Medulla oblongata (tissue), 1 donor: ENCODE measurements at regions not wholly inside any gene's neighbourhood (a gene's known extent, or its start where the extent isn't known, plus 50 kb on each side); places are given as distances from the start of the nearest gene placed in this dataset.

Experiments used
- DNase-seq: peaks from one replicate; pipeline ENCODE4 v3.0.0-alpha.2; 2015; ENCODE audit errors: extremely low spot score

DNA sequence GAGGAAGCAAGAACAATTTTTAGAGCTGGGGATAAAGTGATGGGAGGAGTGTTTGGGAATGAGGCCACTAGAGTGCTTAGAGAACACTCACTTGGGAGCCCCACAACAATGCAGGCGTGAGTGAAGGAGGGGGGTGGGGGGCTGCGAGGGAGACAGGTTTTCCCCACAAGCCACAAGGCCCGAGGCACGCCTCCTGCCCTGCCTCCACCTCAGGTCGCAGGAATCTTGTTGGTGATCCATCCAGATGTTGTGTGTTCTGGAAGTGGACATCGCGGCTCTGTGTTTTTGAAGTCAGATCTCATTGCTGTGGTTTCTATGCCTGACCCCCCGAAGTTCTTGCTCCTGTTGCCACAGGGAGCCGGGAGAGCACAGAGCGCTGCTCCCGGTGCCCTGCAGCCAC is 178.0 kb upstream of the BMPER start:
- no peak for DNase-seq

DNA sequence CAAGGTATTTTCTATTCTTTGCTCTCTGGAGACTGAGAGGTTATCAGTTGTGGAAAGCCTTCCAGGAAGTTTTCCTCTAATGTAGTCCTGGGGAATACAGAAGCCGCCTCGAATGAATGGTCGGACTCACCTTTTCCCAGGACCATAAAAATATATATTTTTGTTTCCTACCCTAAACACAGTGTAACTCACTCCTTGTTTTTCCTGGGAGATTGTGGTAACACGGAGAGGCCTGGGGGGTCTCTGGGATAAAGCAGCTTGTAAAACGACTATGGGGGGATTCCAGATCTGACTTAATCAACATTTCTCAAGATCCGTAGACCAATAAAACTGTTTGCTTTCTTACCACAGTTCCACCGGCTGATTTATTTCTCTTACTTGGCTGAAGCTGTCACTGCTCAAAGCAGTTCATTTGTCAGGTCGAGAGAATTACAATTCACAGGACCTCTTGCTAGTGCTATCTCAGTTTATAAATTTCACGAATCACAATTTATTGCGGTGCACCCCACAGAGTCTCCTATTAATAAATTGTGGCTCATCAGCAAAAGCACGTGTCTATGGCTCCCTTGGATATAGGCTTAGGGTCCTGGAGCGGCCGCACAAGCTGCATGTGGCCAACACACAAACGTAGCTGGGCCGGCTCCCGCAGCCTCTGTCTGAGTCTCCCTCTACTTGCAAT is 176.3 kb upstream of the BMPER start:
- DNase-seq = no peak

DNA sequence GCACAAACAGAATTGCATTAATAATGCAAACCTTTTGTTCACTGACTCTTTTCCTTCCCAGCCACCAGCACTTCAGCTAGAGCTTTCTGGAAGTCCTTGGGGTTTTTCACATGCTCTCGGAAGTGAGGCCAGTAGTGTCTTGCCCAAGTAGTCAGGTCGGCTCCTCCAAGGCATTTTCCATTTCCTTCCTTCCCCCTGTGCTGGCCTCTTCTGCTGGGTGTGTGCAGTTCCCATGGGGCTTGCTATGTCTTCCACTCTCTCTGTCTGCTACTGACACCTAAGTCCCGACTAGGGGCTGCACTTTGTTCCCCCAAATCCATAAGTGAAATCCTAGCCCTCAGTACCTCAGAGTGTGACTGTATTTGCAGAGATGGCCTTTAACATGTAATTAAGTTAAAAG is 175.6 kb upstream of the BMPER start:
- DNase-seq = no peak

DNA sequence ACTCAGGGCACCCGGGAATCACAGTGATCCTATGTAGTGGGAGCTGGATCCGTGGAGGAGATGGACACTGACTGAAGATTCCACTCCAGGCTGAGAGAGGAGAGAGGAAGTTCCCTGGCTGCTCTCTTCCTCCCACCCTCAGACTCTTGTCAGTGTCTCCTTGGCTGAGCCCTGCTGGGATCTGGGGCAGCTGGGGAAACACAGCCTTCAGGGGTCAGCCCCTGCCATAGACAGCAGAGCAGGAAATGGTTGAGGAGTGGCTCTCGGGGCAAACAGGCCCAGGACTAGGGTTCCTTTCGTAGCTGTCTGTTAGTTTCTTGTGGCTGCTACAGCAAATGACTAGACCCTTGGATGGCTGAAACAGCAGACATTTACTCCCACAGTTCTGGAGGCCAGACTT is 174.4 kb upstream of the BMPER start:
- no peak for DNase-seq

DNA sequence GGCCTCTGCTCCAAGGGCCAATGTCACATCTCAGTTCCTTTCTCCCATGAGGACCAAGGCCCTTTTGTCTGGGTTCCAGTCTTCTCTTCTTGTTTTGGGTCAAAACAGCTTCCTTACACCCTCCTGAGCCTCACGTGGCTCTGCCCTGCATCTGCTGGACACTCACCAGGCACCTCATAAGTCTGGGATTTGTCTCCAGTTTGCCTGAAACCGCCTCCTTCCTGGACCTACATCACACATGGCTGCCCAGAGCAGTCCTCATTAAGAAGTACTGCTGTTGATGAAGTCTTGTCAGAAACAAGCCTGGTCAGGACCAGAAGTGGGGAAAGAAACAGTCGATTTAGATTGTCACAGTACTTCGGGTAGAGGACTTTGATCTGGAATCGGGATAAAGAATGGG is 173.4 kb upstream of the BMPER start:
- no peak for DNase-seq

DNA sequence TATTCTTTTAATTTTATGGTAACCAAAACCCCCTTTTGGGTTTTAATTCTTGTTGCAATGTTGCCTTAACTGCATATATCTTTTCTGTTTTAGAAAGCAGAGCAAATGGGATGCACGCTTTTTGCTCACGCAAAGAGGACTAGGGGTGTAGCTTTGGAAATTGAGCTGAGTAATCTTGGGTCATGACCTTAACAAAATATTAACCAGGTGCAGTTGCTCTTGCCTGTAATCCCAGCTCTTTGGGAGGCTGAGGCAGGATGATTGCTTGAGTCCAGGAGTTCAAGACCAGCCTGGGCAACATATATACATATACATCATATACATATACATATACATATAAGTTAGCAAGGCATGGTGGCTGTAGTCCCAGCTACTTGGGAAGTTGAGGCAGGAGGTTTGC is 172.9 kb upstream of the BMPER start:
- no peak for DNase-seq

DNA sequence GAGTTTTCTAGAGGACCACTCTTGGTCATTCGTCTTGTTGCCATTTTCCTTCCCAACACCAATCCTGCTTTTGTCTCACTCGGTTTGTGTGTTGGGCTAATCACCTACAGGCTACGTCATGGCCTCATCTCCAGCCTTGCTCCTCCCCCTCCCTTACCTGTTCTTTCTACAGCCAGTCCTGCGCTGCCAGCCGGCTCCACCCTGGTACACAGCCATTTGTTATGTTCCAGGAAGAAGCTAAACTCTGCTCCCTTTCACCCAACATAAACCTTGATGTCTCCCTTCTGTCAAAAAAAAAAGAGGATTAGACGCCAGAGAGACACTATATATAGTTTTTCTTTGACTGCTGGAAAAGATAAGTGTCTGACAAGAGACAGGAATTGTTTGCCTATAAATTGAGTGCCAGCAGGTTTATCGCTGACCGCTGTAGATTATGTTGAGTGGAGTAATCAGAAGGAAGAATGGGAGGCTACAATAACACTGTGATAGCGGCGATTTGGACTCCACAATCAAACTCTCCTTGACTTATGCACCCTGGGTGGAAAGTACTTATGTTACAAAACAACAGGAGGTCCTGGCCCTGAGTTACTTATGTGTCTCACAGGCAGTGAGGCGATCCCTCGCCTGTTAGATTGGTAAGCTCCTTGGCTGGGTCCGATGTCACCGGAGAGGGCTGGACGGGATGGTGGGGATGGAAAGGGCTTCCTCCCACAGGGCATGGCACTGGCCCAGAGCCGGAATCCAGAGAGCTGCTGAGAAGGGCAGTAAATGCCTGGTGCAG is 171.3 kb upstream of the BMPER start:
- DNase-seq = no peak

DNA sequence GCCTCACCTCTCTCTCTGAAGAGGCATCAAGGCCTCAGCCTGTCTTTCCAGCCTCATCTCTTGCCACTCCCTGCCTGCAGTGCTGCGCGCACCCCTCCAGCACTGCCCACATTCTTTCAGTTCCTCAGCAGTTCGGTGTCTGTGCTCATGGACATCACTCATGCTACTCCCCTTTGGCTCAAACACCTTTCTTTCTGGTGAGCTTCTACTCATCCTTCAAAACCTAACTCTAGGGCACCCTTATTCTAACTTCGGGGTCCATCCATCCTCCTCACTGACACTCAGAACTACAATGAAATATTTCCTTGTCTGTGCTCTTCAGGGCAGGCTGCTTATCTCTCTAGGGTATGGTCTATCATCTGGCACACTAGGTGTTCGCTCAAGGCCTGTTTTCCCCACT is 169.9 kb upstream of the BMPER start:
- no peak for DNase-seq

DNA sequence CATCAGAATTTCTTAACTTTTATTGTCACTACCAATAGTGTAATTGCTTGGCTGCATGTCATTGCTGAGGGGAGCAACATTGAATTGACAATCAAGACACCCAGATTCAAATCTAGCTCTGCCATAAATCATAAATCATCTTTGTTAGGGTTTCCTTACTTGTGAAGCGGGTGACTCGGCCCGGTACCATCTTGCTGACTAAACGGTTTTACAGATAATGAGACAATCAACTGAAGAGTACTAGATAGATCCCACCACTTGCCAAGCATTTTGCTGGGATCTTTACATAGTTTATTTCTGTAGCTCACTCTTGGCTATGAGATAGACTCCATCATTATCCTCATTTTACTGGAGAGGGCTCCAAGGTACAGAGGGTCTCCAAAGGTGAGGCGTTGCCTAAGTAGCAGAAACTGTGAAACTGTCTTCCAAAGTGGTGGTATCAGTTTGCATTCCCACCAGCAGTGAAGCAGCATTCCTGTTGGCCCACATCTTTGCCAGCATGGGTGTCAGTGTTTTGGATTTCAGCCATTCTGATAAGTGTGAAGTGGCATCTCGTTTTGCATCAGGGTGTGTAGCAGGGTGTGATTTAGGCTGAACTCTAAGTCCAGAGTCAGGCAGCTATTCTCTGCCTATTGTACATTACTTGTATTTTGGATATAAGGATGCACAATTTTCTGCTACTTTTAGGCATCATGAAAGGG is 168.7 kb upstream of the BMPER start:
- DNase-seq = no peak

DNA sequence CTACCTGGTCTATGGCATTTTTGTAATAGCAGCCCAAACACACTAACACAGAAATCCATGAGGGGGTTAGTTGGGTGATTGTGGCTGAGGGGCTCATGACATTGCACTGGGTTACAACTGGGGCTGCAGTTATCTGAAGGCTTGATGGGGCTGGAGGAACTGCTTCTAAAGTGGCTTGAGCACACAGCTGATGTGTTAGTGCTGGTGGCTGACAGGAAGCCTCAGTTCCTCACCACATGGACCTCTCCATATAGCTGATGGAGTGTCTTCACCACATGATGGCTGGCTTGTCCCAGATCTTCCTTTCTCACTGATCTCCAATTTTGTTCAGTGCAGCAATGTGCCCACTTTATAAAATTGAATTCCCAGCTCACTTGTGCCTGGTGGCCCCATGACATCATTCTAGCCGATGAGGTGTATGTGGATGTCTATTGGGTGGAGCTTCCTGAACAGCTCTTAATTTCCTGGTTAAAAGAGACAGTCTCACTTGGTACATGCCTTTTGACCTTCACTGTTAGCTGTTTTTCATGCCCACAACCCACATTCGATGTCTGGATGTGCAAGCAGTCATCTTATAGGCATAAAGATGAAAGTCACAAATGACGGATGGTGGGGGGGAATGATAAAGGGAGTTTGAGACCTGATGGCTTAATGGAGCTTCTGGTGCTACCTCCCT is 166.9 kb upstream of the BMPER start:
- DNase-seq = no peak

DNA sequence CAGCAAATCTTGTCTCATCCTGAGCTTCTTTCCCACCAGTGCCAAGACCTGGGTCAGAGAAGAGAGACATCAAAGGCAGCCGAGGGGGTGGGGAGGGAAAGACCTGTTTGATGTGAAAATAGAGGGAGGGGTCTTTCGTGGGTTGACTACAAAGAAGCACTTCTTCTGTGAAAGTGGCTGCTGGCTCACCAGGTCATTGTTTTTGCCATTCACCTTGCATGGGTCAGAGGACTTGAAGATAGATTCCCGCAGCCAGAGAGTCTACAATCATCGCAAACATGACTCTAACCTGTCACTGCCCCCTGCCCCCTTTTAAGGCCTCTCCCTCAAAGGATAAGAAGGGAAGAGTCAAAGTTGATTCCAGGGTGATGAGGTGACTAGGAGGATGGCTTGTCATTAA is 166.1 kb upstream of the BMPER start:
- DNase-seq = no peak

DNA sequence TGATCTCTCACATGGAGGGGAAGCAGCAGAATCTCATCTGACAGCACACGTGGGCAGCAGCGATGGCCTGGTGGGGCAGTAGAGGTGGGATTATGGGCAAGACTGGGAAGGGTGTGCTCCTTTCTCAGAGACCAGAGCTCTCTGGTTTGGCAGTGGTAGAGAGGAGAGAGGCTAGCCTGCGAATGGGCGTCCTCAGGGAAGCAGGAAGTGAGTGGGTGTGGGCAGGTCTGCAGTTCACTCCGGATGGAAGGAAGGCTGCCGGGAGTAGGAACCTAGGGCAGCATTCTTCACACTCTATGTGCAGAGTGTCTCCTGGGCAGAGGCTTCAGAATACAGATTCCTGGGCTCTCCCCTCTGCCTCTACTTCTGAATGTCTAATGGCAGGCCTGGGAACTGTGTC is 162.8 kb upstream of the BMPER start:
- DNase-seq = no peak

DNA sequence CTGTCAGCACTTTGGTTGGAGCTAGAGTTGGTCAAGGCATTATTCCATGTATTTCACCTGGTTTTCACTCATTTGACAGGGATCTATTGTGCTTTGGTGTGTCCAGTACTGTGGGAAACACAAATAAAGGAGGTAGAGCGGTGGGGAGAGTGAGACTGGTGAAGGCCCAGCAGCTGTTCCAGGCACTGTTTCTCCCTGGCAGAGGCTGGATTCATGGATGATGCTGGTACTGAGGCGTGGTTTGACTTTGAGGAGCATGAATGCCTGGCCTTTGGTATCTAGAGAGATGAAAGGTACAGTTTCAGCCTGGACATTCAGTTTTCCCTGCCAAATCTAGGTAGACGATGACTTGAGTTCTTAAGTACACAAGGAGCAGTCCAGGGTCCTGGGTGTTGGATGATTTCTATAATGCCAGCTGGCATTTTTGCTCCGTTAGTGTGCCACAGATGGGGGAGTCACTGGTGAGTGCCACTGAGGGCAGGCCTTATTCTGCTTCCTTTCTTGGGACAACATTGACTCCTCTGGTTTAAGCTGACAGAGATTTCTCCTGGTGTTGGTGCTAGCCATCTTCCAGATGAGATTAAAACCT is 162.2 kb upstream of the BMPER start:
- DNase-seq = no peak

DNA sequence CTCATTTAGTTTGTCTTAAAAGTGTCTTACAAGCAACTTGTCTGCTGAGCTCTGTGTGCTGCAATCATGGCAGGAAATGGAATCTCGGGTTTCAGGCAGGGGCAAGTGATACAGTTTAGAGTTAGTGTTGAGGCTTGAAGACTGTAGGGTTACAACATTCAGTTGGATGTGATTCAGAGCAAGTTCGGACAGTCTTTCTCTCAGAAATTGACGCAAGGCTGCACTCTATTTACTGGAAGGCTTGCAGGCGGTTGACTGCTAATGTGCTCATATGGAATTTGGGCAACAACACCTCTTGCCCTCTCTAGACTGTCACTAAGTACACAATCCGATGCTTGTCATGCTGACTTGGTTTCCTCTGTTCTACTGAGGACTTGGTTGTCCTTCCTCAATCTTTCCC is 161.7 kb upstream of the BMPER start:
- no peak for DNase-seq

DNA sequence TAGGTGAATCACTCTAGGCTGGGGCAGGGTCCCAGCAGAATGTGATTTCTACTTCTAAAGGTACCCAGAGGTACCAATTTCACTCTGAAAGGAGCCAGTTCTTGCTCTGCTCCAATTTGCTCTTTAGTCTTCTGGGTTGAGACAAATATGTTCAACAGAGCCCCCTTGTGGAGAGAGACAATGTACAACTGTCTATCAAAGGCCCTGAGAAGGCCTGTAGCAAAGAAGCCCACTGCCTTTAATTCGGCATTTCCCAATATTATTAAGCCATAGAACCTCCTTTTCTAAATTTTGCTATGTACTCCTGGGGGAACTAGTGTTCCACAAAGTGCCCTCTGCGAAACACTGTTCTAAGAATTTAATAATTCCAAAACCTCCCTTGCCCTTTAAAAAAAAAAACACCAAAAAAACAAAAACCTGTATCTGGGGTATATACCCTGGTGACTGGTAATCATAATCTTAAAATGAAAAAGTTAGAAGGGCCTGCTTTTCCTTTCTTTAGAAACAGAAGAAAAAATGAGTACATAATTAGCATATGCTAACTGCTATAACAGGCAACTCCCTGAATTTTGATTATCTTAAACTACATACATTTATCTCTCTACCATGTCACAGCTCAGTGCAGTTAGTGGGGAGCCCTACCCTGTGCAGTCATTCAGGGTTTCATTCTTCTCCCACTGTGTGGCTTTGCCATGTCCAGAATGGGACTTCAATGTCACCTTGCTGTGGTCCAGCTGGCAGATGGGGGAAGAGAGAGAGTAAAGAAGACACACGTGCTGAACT is 160.9 kb upstream of the BMPER start:
- DNase-seq = no peak

DNA sequence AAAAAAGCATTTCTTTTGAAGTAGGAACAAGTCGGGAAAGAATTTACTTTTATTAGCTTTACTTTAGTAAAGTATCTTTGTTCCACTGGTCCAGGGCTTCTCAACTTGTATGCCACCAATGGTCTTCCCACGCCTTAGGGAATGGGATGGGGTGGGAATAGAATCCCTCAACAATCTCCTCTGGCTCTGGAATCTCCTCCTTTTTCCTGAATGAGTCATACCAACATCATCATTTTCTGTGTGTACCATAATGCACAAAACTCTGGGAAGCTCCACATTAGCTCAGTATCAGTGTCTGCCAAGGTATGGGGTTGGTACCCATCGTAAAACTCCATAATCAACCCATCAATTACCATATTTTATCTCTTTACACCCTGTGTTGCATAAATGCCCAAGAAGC is 159.4 kb upstream of the BMPER start:
- no peak for DNase-seq

DNA sequence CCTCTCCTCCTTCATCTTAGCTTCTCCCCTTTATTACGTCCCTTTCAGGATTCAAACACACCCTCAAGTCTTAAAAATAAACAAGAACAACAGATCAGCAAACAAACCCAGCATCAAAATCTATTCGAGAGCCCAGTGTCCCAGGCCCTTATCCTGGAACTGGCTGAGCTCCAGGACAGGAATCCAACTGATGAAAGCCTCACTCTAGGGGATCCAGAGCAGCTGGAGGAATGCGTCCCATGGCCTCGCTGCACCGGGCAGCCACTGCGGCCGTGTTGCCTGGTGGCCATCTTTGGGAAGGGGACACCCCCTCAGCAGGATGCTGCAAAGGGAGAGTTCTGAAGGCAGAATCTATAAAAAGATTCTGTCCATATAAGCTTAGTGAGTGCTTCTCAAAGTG is 156.5 kb upstream of the BMPER start:
- DNase-seq = no peak

DNA sequence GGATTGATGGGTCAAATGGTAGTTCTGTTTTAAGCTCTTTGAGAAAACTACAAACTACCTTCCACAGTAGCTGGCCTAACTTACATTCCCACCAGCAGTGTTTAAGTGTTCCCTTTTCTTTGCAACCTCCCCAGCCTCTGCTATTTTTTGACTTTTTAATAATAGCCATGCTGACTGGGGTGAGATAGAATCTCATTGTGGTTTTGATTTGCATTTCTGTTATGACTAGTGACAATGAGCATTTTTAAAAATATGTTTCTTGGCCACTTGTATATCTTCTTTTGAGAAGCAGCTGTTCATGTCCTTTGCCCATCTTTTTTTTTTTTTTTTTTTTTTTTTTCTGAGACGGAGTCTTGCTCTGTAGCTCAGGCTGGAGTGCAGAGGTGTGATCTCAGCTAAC is 155.2 kb upstream of the BMPER start:
- DNase-seq = no peak

DNA sequence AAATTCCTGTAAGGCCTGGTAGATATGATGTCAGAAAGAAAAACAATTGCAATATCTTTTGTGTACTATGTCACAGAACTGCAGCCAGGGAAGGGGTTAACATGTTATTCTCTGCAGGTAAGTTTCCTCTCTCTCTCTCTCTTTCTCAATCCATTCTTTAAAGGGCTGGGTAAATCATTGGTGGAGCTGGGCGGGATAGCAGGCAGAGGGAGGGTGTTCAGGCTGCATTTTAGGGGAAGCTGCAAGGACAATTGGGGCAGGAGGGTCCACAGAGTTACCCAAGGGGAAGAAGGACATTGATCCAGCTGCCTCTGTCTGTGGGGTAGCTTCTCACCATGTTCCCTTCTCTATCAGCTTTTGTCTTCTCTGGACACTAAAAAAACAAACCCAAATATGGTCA is 153.9 kb upstream of the BMPER start:
- no peak for DNase-seq

DNA sequence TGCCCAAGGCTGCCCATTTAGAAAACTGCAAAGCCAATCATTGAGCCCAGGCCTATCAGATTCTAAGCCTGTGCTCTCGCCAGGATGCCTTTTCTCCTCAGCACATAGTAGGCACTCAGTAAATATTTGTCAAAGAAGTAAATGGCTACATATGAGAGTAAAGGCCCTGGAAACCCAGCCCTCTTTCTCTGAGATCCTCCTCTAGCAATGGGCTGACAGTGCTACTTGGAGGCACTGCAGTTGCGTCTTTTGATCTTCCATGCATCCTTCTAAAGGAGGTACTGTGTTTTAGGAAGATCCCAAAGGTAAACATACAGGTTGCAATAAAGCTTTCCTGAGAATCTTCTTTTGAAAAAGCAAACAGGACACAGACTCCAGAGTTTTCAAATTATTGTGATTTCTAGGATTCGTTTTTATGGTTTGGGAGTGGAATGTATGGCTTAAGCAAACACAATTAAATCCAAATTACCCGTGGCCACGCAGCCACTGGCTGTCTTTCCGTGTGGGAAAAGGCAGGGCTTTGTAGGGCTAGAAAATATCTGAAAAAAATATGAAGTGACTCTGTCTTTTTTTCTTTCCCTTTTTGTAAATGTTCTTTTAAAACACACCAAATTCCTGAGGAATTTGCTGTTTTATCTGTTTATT is 151.3 kb upstream of the BMPER start:
- no peak for DNase-seq
